DOHH2 (cell line): ENCODE measurements at regions not wholly inside any gene's neighbourhood (a gene's known extent, or its start where the extent isn't known, plus 50 kb on each side); places are given as distances from the start of the nearest gene placed in this dataset.

Experiments
- CTCF ChIP-seq: fragments of 200-600 bp; sonication (generic); IDR thresholded peaks from one replicate; pipeline ENCODE4 v1.5.1; 2014; ENCODE audit warnings: antibody characterized with exemption, mild to moderate bottlenecking, low read depth, low read length; ENCODE audit not compliant: poor library complexity, severe bottlenecking
- EZH2phosphoT487 ChIP-seq: fragments of 200-600 bp; sonication (generic); IDR thresholded peaks from 2 replicates; pipeline ENCODE4 v1.6.1; 2017; ENCODE audit warnings: borderline replicate concordance, mild to moderate bottlenecking, antibody characterized with exemption, low read length, moderate library complexity, mixed read lengths

GRCh38 chr2:239455436-239456203, 54.8 kb upstream of the HDAC4 start:
- no peak for TF ChIP-seq CTCF
- TF ChIP-seq EZH2phosphoT487 = no peak
